ENCODE measurements at regions not wholly inside any gene's neighbourhood (a gene's known extent, or its start where the extent isn't known, plus 50 kb on each side); places are given as distances from the start of the nearest gene placed in this dataset.
"Not testable (repeated sequence)": the region's sequence is repeated elsewhere in the genome, so short reads cannot be mapped to it uniquely, and the experiment has no call there.

DNA sequence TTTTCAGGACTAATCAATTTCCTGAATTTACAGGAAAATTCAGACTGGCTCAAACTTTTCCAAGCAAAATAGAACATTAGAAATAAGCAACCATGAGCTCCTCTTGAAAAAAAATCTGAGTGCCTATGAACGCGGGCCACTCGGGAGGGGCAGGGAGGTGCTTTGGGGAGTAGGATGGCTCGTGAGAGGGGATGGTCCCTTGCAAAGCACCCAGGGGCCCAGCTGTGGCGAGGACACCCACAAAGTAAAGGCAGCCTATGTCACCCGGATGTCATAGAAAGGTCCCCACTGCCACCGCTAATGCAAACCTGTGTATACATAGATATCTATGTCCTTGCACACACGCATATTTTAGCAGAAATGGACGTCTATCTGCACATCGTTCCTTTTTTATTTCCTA is 309.9 kb downstream of the ADGRD1 start:
- H3K23ac ChIP-seq (ENCODE audit: low read length) = no peak overlapping the region
- WGBS (ENCODE audit: extremely low coverage, insufficient coverage, low lambda C conversion rate) = no CpG with 5 or more reads among the region's 10 CpGs
- DNase-seq = no peak
- H3K4me3 ChIP-seq (ENCODE audit: low read length) = no peak overlapping the region
- H3K9ac ChIP-seq (ENCODE audit: low read length) = no peak overlapping the region
- H3K4ac ChIP-seq (ENCODE audit: low read depth, low read length) = no peak overlapping the region
- no peaks in the 10 kb centered on the region for H3K79me2 ChIP-seq (ENCODE audit: control insufficient read depth, insufficient read depth, low read length)
- H3K4me2 ChIP-seq (ENCODE audit: low read length) = no peak overlapping the region
- H3K36me3 ChIP-seq (ENCODE audit: control insufficient read depth, insufficient read depth, low read length) = no peaks in the 10 kb centered on the region
- no peak overlapping the region for H3K27ac ChIP-seq (ENCODE audit: low read depth, low read length)
- H2BK120ac ChIP-seq (ENCODE audit: low read depth, low read length) = no peak overlapping the region
- no peak overlapping the region for H2BK5ac ChIP-seq (ENCODE audit: low read length)
- H4K8ac ChIP-seq (ENCODE audit: low read depth, low read length) = no peak overlapping the region
- no peaks in the 10 kb centered on the region for H3K27me3 ChIP-seq (ENCODE audit: insufficient read depth, low read length, poor library complexity)
- no peak overlapping the region for H3K18ac ChIP-seq (ENCODE audit: low read length)
- no peak overlapping the region for H2AK5ac ChIP-seq (ENCODE audit: low read length)
- H3K56ac ChIP-seq (ENCODE audit: low read length) = no peak overlapping the region
- H2BK15ac ChIP-seq (replicated peaks; ENCODE audit: low read depth) = no peak overlapping the region
- no peak overlapping the region for H4K5ac ChIP-seq (ENCODE audit: low read length)
- no peaks in the 10 kb centered on the region for H3K79me1 ChIP-seq (ENCODE audit: low read length)
- H3K4me1 ChIP-seq (ENCODE audit: control insufficient read depth, low read depth, low read length) = no peaks in the 10 kb centered on the region

DNA sequence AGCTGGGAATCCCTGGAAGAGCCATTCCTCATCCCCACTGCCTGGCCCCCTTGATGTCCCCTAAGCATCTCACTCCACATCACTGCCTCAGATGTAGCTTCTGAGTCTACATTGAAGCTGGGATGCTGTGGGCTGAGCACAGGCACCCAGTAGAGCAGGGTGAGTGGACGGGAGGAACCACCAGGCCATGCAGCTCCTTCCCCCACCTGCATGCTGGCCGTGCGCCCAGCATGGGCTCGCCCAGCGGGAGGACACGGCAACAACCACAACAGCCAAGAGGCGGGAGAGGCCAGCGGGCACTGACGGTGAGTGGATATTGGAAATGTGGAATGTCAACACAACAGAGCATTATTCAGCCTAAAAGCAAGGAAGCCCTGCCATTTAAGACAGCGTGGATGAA is 310.9 kb downstream of the ADGRD1 start:
- no CpG with 5 or more reads among the region's 10 CpGs for WGBS (ENCODE audit: extremely low coverage, insufficient coverage, low lambda C conversion rate)
- Histone ChIP-seq H3K56ac (ENCODE audit: low read length) (no peak overlapping the region), H3K4me3 (ENCODE audit: low read length) (no peak overlapping the region), H3K27ac (ENCODE audit: low read depth, low read length) (no peak overlapping the region), H3K36me3 (ENCODE audit: control insufficient read depth, insufficient read depth, low read length) (no peaks in the 10 kb centered on the region), H3K27me3 (ENCODE audit: insufficient read depth, low read length, poor library complexity) (no peaks in the 10 kb centered on the region), H4K5ac (ENCODE audit: low read length) (no peak overlapping the region), H3K9ac (ENCODE audit: low read length) (no peak overlapping the region), H3K4me1 (ENCODE audit: control insufficient read depth, low read depth, low read length) (no peaks in the 10 kb centered on the region), H2BK15ac (replicated peaks; ENCODE audit: low read depth) (no peak overlapping the region), H2BK5ac (ENCODE audit: low read length) (no peak overlapping the region), H3K18ac (ENCODE audit: low read length) (no peak overlapping the region), H2AK5ac (ENCODE audit: low read length) (no peak overlapping the region), H3K79me1 (ENCODE audit: low read length) (no peaks in the 10 kb centered on the region), H4K8ac (ENCODE audit: low read depth, low read length) (no peak overlapping the region), H3K4ac (ENCODE audit: low read depth, low read length) (no peak overlapping the region), H3K4me2 (ENCODE audit: low read length) (no peak overlapping the region), H3K23ac (ENCODE audit: low read length) (no peak overlapping the region), H3K79me2 (ENCODE audit: control insufficient read depth, insufficient read depth, low read length) (no peaks in the 10 kb centered on the region), H2BK120ac (ENCODE audit: low read depth, low read length) (no peak overlapping the region)
- DNase-seq = no peak

DNA sequence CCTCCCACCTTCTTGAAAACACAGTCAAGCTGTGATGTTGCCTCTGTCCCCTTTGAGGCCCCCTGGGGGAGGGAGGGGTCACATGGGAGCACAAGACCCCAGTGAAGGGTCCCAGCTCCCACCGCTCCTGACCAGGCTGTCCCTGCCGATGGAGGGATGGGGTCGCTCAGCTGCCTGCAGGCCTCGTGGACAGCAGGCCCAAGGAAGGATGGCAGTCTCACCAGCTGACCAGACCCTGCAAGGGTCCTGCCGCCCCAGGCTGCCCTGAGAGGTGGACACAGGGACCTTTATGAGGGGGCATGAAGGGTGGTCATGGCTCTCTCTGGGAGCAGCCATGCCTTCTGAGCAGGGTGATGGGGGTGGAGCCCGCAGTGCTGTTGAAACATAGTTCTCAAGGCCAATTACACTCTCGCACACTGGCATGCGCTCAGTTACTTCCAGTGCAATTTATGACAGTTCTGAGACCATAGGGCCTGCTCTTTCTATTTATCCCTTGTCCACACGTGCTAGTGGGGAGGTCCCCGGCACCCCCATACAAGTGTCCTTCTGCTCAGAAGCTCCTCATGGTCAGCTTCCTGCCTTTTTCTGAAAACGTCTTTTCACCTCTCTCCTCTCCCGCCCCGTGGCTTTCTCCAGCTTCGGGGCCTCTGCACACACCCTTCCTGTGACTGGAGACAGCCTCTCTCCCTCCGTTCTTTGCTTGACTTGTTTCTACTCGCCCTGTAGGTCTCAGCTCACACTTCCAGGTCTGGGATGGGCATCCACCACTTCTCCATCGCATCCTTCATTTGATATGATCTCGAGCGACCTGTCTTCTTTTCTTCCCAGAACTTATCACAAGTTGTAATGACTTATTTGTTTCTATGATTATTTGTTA is 313.1 kb downstream of the ADGRD1 start:
- H3K23ac ChIP-seq (ENCODE audit: low read length) = no peak overlapping the region
- H2BK5ac ChIP-seq (ENCODE audit: low read length) = no peak overlapping the region
- no peak overlapping the region for H3K4me3 ChIP-seq (ENCODE audit: low read length)
- no peaks in the 10 kb centered on the region for H3K36me3 ChIP-seq (ENCODE audit: control insufficient read depth, insufficient read depth, low read length)
- WGBS (ENCODE audit: extremely low coverage, insufficient coverage, low lambda C conversion rate) = no CpG with 5 or more reads among the region's 19 CpGs
- no peak overlapping the region for H3K9ac ChIP-seq (ENCODE audit: low read length)
- no peak overlapping the region for H3K27ac ChIP-seq (ENCODE audit: low read depth, low read length)
- no peaks in the 10 kb centered on the region for H3K79me1 ChIP-seq (ENCODE audit: low read length)
- H3K4me1 ChIP-seq (ENCODE audit: control insufficient read depth, low read depth, low read length) = no peaks in the 10 kb centered on the region
- no peak for DNase-seq
- H3K79me2 ChIP-seq (ENCODE audit: control insufficient read depth, insufficient read depth, low read length) = no peaks in the 10 kb centered on the region
- H3K18ac ChIP-seq (ENCODE audit: low read length) = no peak overlapping the region
- H3K4me2 ChIP-seq (ENCODE audit: low read length) = no peak overlapping the region
- no peak overlapping the region for H2BK15ac ChIP-seq (replicated peaks; ENCODE audit: low read depth)
- no peak overlapping the region for H2BK120ac ChIP-seq (ENCODE audit: low read depth, low read length)
- H3K4ac ChIP-seq (ENCODE audit: low read depth, low read length) = no peak overlapping the region
- H3K56ac ChIP-seq (ENCODE audit: low read length) = no peak overlapping the region
- no peak overlapping the region for H4K8ac ChIP-seq (ENCODE audit: low read depth, low read length)
- no peaks in the 10 kb centered on the region for H3K27me3 ChIP-seq (ENCODE audit: insufficient read depth, low read length, poor library complexity)
- no peak overlapping the region for H2AK5ac ChIP-seq (ENCODE audit: low read length)
- no peak overlapping the region for H4K5ac ChIP-seq (ENCODE audit: low read length)

DNA sequence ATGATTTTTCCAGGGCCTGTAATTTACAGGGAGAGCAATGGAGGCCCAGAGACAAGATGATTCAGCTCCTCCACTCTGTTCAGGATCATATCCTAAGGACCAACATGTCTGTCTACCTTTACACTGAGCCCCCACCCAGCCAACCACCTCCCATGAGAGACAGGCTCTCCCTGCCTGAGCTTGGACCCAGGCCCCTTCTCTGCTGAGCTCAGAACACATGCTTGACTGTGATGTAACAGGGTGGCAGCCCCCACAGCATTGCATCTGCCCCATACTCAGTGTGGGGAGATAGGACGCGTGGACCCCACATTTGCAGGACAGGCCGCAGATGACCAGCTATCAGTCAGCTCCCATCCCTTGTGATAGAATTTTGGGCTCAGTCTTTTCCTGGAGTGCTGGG is 313.9 kb downstream of the ADGRD1 start:
- no peaks in the 10 kb centered on the region for H3K36me3 ChIP-seq (ENCODE audit: control insufficient read depth, insufficient read depth, low read length)
- H4K5ac ChIP-seq (ENCODE audit: low read length) = no peak overlapping the region
- no peak overlapping the region for H2BK5ac ChIP-seq (ENCODE audit: low read length)
- no peak for DNase-seq
- no peak overlapping the region for H3K18ac ChIP-seq (ENCODE audit: low read length)
- H2AK5ac ChIP-seq (ENCODE audit: low read length) = no peak overlapping the region
- no peak overlapping the region for H2BK120ac ChIP-seq (ENCODE audit: low read depth, low read length)
- no peak overlapping the region for H2BK15ac ChIP-seq (replicated peaks; ENCODE audit: low read depth)
- no peaks in the 10 kb centered on the region for H3K79me1 ChIP-seq (ENCODE audit: low read length)
- no peak overlapping the region for H3K4ac ChIP-seq (ENCODE audit: low read depth, low read length)
- no peak overlapping the region for H3K27ac ChIP-seq (ENCODE audit: low read depth, low read length)
- no peak overlapping the region for H3K4me2 ChIP-seq (ENCODE audit: low read length)
- no peaks in the 10 kb centered on the region for H3K27me3 ChIP-seq (ENCODE audit: insufficient read depth, low read length, poor library complexity)
- no peaks in the 10 kb centered on the region for H3K79me2 ChIP-seq (ENCODE audit: control insufficient read depth, insufficient read depth, low read length)
- H3K23ac ChIP-seq (ENCODE audit: low read length) = no peak overlapping the region
- H3K9ac ChIP-seq (ENCODE audit: low read length) = no peak overlapping the region
- H3K56ac ChIP-seq (ENCODE audit: low read length) = no peak overlapping the region
- WGBS (ENCODE audit: extremely low coverage, insufficient coverage, low lambda C conversion rate) = no CpG with 5 or more reads among the region's 3 CpGs
- no peak overlapping the region for H4K8ac ChIP-seq (ENCODE audit: low read depth, low read length)
- H3K4me3 ChIP-seq (ENCODE audit: low read length) = no peak overlapping the region
- H3K4me1 ChIP-seq (ENCODE audit: control insufficient read depth, low read depth, low read length) = no peaks in the 10 kb centered on the region

DNA sequence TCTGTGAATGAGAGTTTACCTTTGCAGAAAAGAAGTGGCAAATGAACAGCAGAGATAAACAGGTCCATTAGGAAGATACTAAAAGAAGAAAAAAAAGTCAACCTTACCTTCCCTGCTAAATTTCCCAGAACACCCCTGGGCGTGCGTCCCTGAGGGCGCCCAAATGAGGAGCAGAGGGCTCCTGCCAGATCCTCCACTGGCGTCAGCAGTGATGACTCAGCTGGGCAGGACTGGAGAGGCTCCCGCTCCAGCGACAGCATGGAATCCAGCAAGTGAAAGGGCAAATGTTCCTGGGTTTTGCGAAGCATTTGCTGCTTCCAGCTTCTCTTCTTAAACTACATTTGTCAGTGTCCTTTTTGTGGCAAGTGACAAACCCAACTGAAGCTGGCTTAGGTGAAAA is 314.4 kb downstream of the ADGRD1 start:
- not testable (repeated sequence) for H3K9ac ChIP-seq (ENCODE audit: low read length); H3K79me1 ChIP-seq (ENCODE audit: low read length); H3K4me2 ChIP-seq (ENCODE audit: low read length); H3K4ac ChIP-seq (ENCODE audit: low read depth, low read length); H2BK120ac ChIP-seq (ENCODE audit: low read depth, low read length); H3K36me3 ChIP-seq (ENCODE audit: control insufficient read depth, insufficient read depth, low read length); H4K8ac ChIP-seq (ENCODE audit: low read depth, low read length); H3K18ac ChIP-seq (ENCODE audit: low read length); H3K23ac ChIP-seq (ENCODE audit: low read length); H3K27me3 ChIP-seq (ENCODE audit: insufficient read depth, low read length, poor library complexity); H2BK15ac ChIP-seq (replicated peaks; ENCODE audit: low read depth); H4K5ac ChIP-seq (ENCODE audit: low read length); DNase-seq; H3K56ac ChIP-seq (ENCODE audit: low read length); H3K4me3 ChIP-seq (ENCODE audit: low read length); H3K4me1 ChIP-seq (ENCODE audit: control insufficient read depth, low read depth, low read length); H2AK5ac ChIP-seq (ENCODE audit: low read length); H3K27ac ChIP-seq (ENCODE audit: low read depth, low read length); H3K79me2 ChIP-seq (ENCODE audit: control insufficient read depth, insufficient read depth, low read length); H2BK5ac ChIP-seq (ENCODE audit: low read length)
- WGBS (ENCODE audit: extremely low coverage, insufficient coverage, low lambda C conversion rate) = no CpG with 5 or more reads among the region's 7 CpGs

DNA sequence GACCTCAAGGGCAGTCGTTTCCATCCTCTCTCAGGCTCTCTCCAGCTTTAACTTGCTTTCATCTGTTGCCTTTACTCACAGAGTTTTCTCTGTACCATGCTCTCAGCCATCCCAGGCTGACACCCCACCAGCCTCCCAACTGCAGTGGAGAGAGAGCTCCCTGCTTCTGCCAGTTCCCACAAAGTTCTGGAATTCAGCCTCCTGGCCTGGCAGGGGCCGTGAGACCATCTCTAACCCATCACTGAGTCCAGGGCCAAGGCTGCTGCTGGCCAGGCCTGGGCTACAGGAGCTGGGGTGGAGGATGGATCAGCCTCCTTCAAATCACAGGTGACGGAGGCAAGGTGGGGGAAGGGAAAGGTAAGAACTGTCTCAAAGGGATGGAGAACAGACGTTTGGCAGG is 314.9 kb downstream of the ADGRD1 start:
- H3K4ac ChIP-seq (ENCODE audit: low read depth, low read length); H3K4me3 ChIP-seq (ENCODE audit: low read length); H3K4me1 ChIP-seq (ENCODE audit: control insufficient read depth, low read depth, low read length); H3K9ac ChIP-seq (ENCODE audit: low read length); DNase-seq; H4K5ac ChIP-seq (ENCODE audit: low read length); H2BK120ac ChIP-seq (ENCODE audit: low read depth, low read length); H3K18ac ChIP-seq (ENCODE audit: low read length); H4K8ac ChIP-seq (ENCODE audit: low read depth, low read length); H2BK5ac ChIP-seq (ENCODE audit: low read length); H3K27me3 ChIP-seq (ENCODE audit: insufficient read depth, low read length, poor library complexity); H3K27ac ChIP-seq (ENCODE audit: low read depth, low read length); H3K56ac ChIP-seq (ENCODE audit: low read length); H3K36me3 ChIP-seq (ENCODE audit: control insufficient read depth, insufficient read depth, low read length); H2AK5ac ChIP-seq (ENCODE audit: low read length); H3K23ac ChIP-seq (ENCODE audit: low read length); H3K79me1 ChIP-seq (ENCODE audit: low read length); H2BK15ac ChIP-seq (replicated peaks; ENCODE audit: low read depth); H3K79me2 ChIP-seq (ENCODE audit: control insufficient read depth, insufficient read depth, low read length); H3K4me2 ChIP-seq (ENCODE audit: low read length): not testable (repeated sequence)
- WGBS (ENCODE audit: extremely low coverage, insufficient coverage, low lambda C conversion rate) = no CpG with 5 or more reads among the region's 4 CpGs

All from mesendoderm (in vitro differentiated cells).